ENCODE measurements at regions not wholly inside any gene's neighbourhood (a gene's known extent, or its start where the extent isn't known, plus 50 kb on each side); places are given as distances from the start of the nearest gene placed in this dataset.

GRCh38 chr12:118650586-118650960 is 274.2 kb downstream of the SUDS3 start:
- ATAC-seq (replicated peaks) = no peak
- Mint-ChIP-seq H3K27me3 (peaks cover 0 to 5% of the 10 kb centered on the region in 2 donors), H3K9me3 (peaks cover 5 to 8% of the 10 kb centered on the region in 2 donors), H3K4me3 (no peak overlapping the region), H3K27ac (no peak overlapping the region), H3K36me3 (no peaks in the 10 kb centered on the region), H3K4me1 (no peaks in the 10 kb centered on the region)
- DNase-seq = no peak

GRCh38 chr12:118651487-118651886 is 275.1 kb downstream of the SUDS3 start:
- ATAC-seq (replicated peaks) (no peak), DNase-seq (no peak)
- no peaks in the 10 kb centered on the region for H3K36me3 Mint-ChIP-seq
- no peak overlapping the region for H3K4me3 Mint-ChIP-seq
- H3K27ac Mint-ChIP-seq = no peak overlapping the region
- no peaks in the 10 kb centered on the region for H3K4me1 Mint-ChIP-seq
- peaks cover 0 to 5% of the 10 kb centered on the region in 2 donors for H3K27me3 Mint-ChIP-seq
- H3K9me3 Mint-ChIP-seq = peaks cover 0 to 3% of the 10 kb centered on the region in 2 donors

GRCh38 chr12:118655588-118655987 is 279.2 kb downstream of the SUDS3 start:
- ATAC-seq (replicated peaks) (no peak), DNase-seq (no peak)
- H3K27me3 Mint-ChIP-seq = peaks cover 0 to 5% of the 10 kb centered on the region in 2 donors
- H3K27ac Mint-ChIP-seq = no peak overlapping the region
- H3K4me1 Mint-ChIP-seq = no peaks in the 10 kb centered on the region
- H3K4me3 Mint-ChIP-seq = no peak overlapping the region
- no peaks in the 10 kb centered on the region for H3K36me3 Mint-ChIP-seq
- peaks cover 3 to 5% of the 10 kb centered on the region in 2 donors for H3K9me3 Mint-ChIP-seq

- ATAC-seq (replicated peaks) (no peak), DNase-seq (no peak)
- Mint-ChIP-seq H3K36me3 (peaks cover 0 to 2% of the 10 kb centered on the region in 2 donors), H3K27me3 (peaks cover 16 to 21% of the 10 kb centered on the region in 2 donors), H3K4me1 (peaks cover 3 to 5% of the 10 kb centered on the region in 2 donors), H3K9me3 (peaks cover 10 to 13% of the 10 kb centered on the region in 2 donors), H3K4me3 (no peak overlapping the region), H3K27ac (no peak overlapping the region)
Observed at GRCh38 chr12:118680356-118680963, 300.9 kb upstream of the SRRM4 start.

- H3K4me1 Mint-ChIP-seq = peaks cover 3 to 5% of the 10 kb centered on the region in 2 donors
- peak in 1 of 2 donors; percentile 31 for ATAC-seq (replicated peaks)
- no peak for DNase-seq
- no peak overlapping the region for H3K27ac Mint-ChIP-seq
- peaks cover 8% of the 10 kb centered on the region in 2 donors for H3K9me3 Mint-ChIP-seq
- H3K36me3 Mint-ChIP-seq = peaks cover 0 to 2% of the 10 kb centered on the region in 2 donors
- peaks cover 14 to 21% of the 10 kb centered on the region in 2 donors for H3K27me3 Mint-ChIP-seq
- no peak overlapping the region for H3K4me3 Mint-ChIP-seq
Observed at GRCh38 chr12:118682656-118683055, 298.7 kb upstream of the SRRM4 start.

- H3K4me1 Mint-ChIP-seq = peaks cover 3 to 5% of the 10 kb centered on the region in 2 donors
- ATAC-seq (replicated peaks) (no peak), DNase-seq (no peak)
- peaks cover 5 to 13% of the 10 kb centered on the region in 2 donors for H3K27me3 Mint-ChIP-seq
- no peak overlapping the region for H3K27ac Mint-ChIP-seq
- no peak overlapping the region for H3K4me3 Mint-ChIP-seq
- H3K9me3 Mint-ChIP-seq = peaks cover 5 to 8% of the 10 kb centered on the region in 2 donors
- peaks cover 0 to 2% of the 10 kb centered on the region in 2 donors for H3K36me3 Mint-ChIP-seq
Observed at GRCh38 chr12:118685983-118686607, 295.2 kb upstream of the SRRM4 start.

GRCh38 chr12:118689793-118690192 is 291.5 kb upstream of the SRRM4 start:
- Mint-ChIP-seq H3K27me3 (peaks cover 0 to 6% of the 10 kb centered on the region in 2 donors), H3K27ac (no peak overlapping the region), H3K4me1 (no peaks in the 10 kb centered on the region), H3K9me3 (peaks cover under 1 to 4% of the 10 kb centered on the region in 2 donors), H3K4me3 (no peak overlapping the region), H3K36me3 (no peaks in the 10 kb centered on the region)
- ATAC-seq (replicated peaks) = no peak
- no peak for DNase-seq

GRCh38 chr12:118690506-118690905 is 290.8 kb upstream of the SRRM4 start:
- Mint-ChIP-seq H3K27me3 (peaks cover 0 to 6% of the 10 kb centered on the region in 2 donors), H3K9me3 (peaks cover 0 to 4% of the 10 kb centered on the region in 2 donors), H3K4me1 (no peaks in the 10 kb centered on the region), H3K27ac (no peak overlapping the region), H3K36me3 (no peaks in the 10 kb centered on the region), H3K4me3 (no peak overlapping the region)
- DNase-seq = no peak
- ATAC-seq (replicated peaks) = no peak

GRCh38 chr12:118694128-118694775 is 287.1 kb upstream of the SRRM4 start:
- H3K4me1 Mint-ChIP-seq = no peaks in the 10 kb centered on the region
- H3K36me3 Mint-ChIP-seq = no peaks in the 10 kb centered on the region
- no peak overlapping the region for H3K4me3 Mint-ChIP-seq
- H3K27me3 Mint-ChIP-seq = peaks cover 0 to 6% of the 10 kb centered on the region in 2 donors
- no peak for ATAC-seq (replicated peaks)
- H3K9me3 Mint-ChIP-seq = peaks cover 0 to 6% of the 10 kb centered on the region in 2 donors
- no peak overlapping the region for H3K27ac Mint-ChIP-seq
- no peak for DNase-seq

- Mint-ChIP-seq H3K4me1 (no peaks in the 10 kb centered on the region), H3K27ac (no peak overlapping the region), H3K4me3 (no peak overlapping the region), H3K9me3 (peaks cover 13 to 16% of the 10 kb centered on the region in 2 donors), H3K36me3 (no peaks in the 10 kb centered on the region), H3K27me3 (no peaks in the 10 kb centered on the region)
- ATAC-seq (replicated peaks) (no peak), DNase-seq (no peak)
Observed at GRCh38 chr12:118704527-118705241, 276.7 kb upstream of the SRRM4 start.

- no peak for ATAC-seq (replicated peaks)
- Mint-ChIP-seq H3K27ac (no peak overlapping the region), H3K4me3 (no peak overlapping the region), H3K27me3 (peaks cover 0 to 5% of the 10 kb centered on the region in 2 donors), H3K4me1 (no peaks in the 10 kb centered on the region), H3K36me3 (no peaks in the 10 kb centered on the region), H3K9me3 (peaks cover 13 to 20% of the 10 kb centered on the region in 2 donors)
- no peak for DNase-seq
Observed at GRCh38 chr12:118706437-118706836, 274.9 kb upstream of the SRRM4 start.

- no peak overlapping the region for H3K4me3 Mint-ChIP-seq
- no peak overlapping the region for H3K27ac Mint-ChIP-seq
- H3K9me3 Mint-ChIP-seq = peaks cover 13 to 20% of the 10 kb centered on the region in 2 donors
- DNase-seq (no peak), ATAC-seq (replicated peaks) (no peak)
- H3K4me1 Mint-ChIP-seq = no peaks in the 10 kb centered on the region
- H3K36me3 Mint-ChIP-seq = no peaks in the 10 kb centered on the region
- H3K27me3 Mint-ChIP-seq = peaks cover 0 to 10% of the 10 kb centered on the region in 2 donors
Observed at GRCh38 chr12:118709946-118710345, 271.4 kb upstream of the SRRM4 start.

- H3K4me1 Mint-ChIP-seq = no peaks in the 10 kb centered on the region
- ATAC-seq (replicated peaks) = no peak
Observed at GRCh38 chr12:118711185-118711584, 270.2 kb upstream of the SRRM4 start.

GRCh38 chr12:118714051-118714460 is 267.3 kb upstream of the SRRM4 start:
- Mint-ChIP-seq H3K4me1 (no peaks in the 10 kb centered on the region), H3K9me3 (peaks cover 5 to 10% of the 10 kb centered on the region in 2 donors), H3K27me3 (peaks cover 0 to 10% of the 10 kb centered on the region in 2 donors), H3K36me3 (no peaks in the 10 kb centered on the region), H3K27ac (no peak overlapping the region), H3K4me3 (no peak overlapping the region)
- ATAC-seq (replicated peaks) = peak in 1 of 2 donors; percentile 44
- DNase-seq = peak; percentile 0

More at GRCh38 chr12:118711185-118711584, 270.2 kb upstream of the SRRM4 start:
- DNase-seq = no peak
- H3K4me3 Mint-ChIP-seq = no peak overlapping the region
- H3K36me3 Mint-ChIP-seq = no peaks in the 10 kb centered on the region
- H3K27me3 Mint-ChIP-seq = peaks cover 0 to 10% of the 10 kb centered on the region in 2 donors
- H3K9me3 Mint-ChIP-seq = peaks cover 15 to 26% of the 10 kb centered on the region in 2 donors
- H3K27ac Mint-ChIP-seq = no peak overlapping the region
